HG02870 (cell line): ENCODE measurements at regions not wholly inside any gene's neighbourhood (a gene's known extent, or its start where the extent isn't known, plus 50 kb on each side); places are given as distances from the start of the nearest gene placed in this dataset.

Experiments
- ATAC-seq: cut with Tn5 transposase; IDR thresholded peaks from one replicate; pipeline ENCODE4 v1.9.1; 2021; ENCODE audit warnings: mild to moderate bottlenecking, moderate library complexity; ENCODE audit not compliant: unreplicated experiment

GRCh38 chr7:106774768-106775551, 90.1 kb upstream of the PIK3CG start:
- no peak for ATAC-seq

DNA sequence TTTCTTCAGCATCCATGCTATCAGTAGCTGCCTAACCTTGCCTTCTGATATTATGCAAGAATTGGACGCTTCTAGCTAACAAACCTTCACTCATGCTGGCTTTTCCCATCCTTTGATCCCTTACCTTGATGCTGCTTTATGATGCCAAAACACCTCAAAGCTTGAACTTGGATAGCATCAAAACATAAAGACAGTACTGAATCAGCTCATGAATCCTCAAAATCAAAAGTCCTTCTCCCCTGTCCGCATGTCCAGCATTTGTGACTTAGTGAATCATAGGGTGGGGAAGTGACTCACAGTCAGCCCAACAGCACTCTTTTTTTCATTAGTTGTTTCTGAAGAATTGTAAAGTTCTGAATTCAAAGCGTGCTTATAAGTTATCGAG, 89.5 kb upstream of the PIK3CG start:
- ATAC-seq: no peak

DNA sequence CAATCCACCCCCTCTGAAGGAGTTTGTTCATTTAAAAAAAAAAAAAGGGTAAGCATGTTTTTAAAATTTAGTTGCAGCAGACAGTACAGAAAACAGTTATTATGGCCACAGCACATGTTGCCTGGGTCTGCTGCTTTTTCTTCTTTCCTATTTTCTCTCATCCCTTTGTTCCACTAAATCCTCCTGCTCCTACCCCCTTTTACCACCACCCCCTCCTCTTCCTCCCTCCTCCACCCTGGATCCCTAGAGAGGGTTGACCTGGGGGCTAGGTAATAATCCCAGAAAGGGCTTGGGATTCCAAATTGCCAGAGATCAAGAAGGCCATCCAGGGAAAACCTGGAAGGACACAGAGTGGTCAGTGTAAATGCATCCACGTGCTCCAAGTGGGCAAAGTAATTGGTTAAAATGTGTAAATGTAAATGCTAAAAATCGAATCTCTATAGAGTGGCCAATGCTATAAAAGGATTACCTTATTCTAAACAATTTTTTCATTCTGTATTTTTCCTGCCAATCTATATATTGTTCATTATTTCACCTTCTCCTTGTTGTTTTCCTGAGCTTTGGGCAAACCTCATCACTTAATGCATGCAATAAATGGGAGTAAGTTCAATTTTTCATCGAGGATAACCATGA, 89.0 kb upstream of the PIK3CG start:
- ATAC-seq: no peak

DNA sequence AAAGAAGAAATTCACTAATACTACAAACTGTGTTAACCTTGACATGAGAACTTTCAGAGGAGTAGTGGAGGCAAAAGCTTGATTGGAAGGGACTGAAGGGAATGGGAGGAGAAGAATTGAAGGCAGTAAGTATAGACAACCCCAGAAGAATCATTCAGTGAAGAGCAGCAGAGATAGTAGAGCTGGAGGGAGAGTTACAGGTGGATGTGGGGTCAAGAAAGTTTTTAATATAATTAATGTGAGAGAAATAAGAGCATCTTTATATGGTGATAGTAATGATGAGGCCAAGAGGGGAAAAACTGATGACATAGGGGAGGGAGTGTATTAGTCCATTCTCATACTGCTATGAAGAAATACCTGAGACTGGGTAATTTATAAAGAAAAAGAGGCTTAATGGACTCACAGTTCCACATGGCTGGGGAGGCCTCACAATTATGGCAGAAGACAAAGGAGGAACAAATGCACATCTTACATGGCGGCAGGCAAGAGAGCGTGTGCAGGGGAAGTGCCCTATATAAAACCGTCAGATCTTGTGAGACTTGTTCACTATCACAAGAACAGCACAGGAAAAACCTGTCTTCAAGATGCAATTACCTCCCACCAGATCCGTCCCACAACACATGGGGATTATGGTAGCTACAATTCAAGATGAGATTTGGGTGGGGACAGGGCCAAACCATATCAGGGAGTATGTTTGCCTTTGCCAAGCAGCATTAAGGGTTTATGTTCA, 88.3 kb upstream of the PIK3CG start:
- ATAC-seq: no peak

- no peak for ATAC-seq
Observed at GRCh38 chr7:106777674-106778299, 87.3 kb upstream of the PIK3CG start.

DNA sequence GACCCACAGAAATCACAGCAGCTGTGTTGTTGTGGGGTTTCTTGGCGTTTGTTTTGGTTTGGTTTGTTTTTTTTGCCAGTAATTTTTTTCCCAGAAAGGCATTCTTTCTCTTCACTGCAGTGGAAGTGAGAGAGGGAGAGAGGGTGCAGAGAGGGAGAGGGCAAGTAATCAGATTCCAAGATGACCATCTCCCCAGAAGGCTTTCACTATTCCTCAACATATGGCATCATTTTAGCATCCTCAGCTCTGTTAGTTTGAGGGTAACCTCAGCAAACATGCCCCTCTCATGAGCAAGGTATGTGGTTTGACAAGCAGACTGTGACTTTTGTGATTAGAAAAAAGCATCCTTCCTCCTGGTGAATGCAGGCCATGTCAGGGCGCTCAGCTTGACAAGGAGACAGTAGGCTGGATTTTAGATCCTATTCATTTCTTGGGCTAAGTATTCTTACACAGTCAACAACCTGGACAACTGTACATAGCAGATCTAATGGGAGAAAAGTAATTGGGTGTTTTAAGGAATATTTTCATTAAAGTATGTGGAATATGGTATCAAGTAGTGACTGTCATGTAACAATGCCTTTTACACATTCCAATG, 86.3 kb upstream of the PIK3CG start:
- ATAC-seq: no peak

DNA sequence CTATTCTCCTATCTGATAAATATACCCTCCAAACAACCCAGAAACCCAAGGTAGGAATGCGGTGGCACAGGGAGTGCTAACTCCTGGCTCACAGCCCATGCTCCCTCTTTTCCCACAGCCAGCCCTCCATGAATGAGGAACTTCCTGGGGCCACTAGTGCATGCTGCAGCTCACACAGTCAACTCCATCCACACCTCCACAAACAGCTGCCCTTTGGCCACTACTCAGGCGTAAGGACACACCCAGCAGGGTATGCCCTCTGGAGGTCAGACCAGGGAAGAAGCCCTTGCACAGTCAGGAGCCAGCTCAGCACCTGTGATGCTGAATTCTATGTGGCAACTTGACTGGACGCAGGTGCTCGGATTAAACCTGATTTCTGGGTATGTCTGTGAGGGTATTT, 85.2 kb upstream of the PIK3CG start:
- ATAC-seq: no peak

- no peak for ATAC-seq
Observed at GRCh38 chr7:106781007-106781406, 84.1 kb upstream of the PIK3CG start.

GRCh38 chr7:106781828-106782544, 83.1 kb upstream of the PIK3CG start:
- ATAC-seq: no peak

- no peak for ATAC-seq
Observed at GRCh38 chr7:106783286-106783685, 81.8 kb upstream of the PIK3CG start.

- no peak for ATAC-seq
Observed at GRCh38 chr7:106788637-106789036, 76.4 kb upstream of the PIK3CG start.

DNA sequence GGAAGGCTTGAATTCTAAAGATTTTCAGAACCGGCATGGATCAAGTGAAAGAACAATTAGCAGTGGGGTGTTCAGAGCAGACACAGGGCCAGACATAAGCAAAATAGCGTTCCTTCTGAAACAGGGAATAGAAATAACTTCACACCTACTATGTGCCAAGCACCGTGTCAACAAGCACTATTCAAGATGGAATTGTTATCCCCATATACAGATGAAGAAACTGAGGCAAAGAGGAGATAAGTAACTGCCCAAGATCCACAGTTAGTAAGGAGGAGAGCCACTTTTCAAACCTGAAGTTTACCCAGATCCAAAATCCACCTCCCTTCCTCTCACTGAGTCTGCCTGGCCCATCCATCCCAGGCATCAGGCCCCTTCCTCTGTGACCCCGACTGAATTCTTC, 73.6 kb upstream of the PIK3CG start:
- no peak for ATAC-seq

DNA sequence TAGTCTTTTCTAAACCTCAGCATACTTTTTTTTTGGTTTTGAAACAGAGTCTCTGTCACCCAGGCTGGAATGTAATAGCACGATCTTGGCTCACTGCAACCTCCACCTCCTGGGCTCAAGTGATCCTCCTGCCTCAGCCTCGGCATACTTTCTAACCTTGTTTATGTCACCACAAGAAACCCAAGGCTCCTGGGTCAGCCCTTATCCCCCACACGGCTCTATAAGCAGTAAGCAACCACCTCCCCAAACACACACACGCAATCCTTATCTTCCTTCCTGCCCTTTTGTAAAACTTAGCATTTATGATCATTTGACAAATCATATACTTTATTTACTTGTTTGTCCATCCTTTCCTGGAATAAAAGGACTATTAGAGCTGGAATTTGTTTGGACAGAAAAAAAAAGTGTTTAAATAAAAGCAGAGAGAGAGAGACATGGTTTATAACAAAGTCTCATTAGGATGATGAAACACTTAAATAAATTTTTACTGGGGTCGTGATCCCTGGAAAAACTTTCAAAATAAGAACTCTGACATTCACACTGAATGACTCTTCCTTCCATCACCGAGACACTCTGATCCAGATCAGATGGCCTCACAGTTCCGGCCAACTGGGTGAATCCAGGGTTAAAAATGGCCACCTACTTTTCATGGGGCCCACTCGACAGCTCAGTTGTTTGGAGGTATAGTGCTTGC, 72.7 kb upstream of the PIK3CG start:
- no peak for ATAC-seq

DNA sequence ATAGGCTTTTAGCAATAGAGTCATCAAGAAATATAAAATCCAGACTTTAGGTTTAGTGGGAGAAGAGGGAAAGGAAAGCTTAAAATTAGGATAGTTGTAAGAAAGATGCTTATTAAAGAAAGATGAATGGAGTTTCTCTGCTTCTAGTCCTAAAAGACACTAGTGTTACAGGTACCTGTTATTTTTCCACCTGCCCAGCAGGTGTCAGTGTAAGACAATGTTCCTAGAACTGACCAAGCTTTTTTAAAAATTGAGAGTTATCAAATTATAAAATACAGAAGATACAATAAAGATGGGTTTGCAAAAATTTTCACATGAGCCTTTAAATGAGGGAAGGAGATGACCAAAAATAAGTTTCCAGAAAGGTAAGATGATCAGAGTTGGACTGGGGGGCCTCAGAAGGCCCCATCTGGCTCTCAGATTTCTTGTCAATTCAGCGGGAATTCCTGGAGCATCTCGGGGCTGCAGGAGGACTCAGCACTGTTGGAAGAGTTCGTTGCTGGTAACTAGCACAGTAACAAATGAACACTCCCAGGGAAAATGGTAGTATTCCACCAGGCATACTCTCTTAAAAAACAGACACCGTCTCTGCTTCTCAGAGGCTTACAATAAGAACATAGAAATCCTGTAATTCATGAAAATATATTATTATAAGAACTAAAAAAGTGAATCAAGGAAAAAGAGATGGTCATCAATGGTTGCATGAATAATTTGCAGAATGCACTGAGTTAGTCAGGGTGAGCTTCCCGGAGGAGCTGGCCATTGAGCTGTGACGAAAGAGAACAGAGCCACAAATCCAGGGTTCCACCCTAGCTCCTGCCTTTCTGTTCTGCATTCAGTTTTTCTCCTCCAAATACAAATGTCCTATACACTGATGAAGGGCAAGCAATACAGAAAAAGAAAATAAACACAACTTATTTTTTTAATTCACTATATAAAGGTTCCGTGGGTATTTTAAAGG, 71.8 kb upstream of the PIK3CG start:
- no peak for ATAC-seq

DNA sequence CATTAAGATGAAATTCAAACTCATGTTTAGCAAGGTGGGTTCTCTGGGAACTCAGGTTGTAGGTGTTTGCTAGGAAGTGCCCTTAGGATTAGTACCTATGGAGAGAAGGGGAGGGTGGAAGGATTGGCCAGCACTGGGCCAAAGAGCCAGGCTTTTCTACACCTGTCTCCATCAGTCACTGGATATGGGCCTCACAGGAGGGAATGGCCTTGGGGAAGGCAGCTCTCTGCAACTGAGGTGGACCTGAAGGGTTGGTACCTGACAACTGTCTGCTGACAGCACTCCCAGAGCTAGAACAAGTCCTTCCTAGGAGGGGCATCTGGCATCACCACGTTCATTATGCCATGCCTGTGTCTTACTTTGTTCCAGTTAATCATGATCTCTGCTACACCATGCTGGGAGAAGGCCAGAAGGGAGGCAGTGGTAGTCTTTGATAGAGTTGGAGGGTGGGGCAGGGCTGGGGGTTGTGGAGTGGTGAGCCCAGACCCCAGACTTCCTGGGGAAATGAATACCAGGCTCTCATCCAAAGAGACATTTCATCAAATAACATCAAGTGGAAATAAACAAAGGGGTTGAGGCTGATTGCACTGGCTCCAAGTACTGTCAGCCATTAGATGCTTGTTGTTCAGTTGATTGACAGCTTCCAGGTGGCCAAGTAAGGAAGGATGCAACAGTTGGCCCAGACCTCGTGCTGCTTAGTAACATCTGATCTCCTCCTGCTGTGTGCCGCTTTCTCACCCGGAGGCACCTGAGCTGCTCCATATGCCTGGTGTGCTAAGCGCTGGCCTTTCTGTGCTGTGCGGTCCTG, 70.6 kb upstream of the PIK3CG start:
- no peak for ATAC-seq

DNA sequence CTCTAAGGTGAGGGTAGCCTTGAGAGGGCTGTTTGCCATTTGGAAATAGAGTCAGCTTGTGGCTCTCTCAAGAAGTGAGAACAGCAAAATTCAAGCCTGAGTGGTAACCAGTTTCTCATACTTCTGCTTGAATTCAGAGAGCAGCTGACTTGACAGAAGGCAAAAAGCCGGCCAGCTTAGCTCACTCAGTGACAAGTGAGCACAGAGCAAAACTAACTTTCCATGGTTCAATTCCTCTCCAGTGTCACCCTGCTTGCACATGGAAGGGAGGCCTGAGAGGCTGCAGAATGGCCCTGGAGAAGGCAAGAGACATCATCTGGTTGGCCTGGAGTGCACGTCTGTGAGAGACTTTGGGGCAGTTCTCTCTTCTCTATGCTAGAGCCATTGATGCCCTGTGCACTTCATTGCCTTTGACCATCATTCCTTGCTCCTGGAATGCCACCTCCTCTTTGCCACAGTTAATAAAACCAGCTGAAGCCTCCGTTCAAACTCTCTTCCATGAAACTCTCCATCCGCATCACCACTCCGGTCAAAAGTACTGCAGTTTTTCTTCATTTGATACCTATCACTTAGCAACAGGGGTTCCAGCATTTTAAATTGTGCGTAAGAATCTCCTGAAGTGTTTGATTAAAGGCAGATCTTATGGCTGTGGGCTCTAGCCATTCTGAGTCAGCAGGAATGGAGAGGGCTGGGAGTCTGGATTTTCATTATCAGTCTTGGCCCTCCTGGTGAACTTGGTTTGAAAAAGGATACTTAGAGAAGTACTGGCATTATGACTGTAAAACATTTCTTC, 69.8 kb upstream of the PIK3CG start:
- ATAC-seq: no peak

DNA sequence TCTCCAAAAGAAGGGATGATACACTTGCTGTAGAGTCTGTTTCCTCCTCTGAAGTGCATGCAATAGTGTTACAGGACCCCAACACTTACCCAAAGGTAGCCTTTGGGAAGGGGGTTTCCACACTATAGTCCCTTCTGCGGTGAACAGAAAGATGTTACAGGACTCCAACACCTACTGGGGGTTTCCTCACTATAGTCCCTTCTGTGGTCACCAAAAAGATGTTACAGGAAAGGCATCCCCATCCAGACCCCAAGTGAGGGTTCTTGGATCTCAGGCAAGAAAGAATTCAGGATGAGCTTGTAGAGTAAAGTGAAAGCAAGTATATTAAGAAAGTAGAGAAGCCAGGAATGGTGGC, 69.2 kb upstream of the PIK3CG start:
- ATAC-seq: no peak
